PC-9 (cell line): ENCODE measurements at regions not wholly inside any gene's neighbourhood (a gene's known extent, or its start where the extent isn't known, plus 50 kb on each side); places are given as distances from the start of the nearest gene placed in this dataset.

Experiments
- BruUV-seq: library from RNA; stranded (reverse); fragments of 400-500 nt; replicated peaks from 2 replicates; lab custom pipeline; 2021; lab: Mats Ljungman, UMichigan
- CTCF ChIA-PET: fragments of 300-600 bp; sonication (Branson Sonifier 250); formaldehyde crosslinking; loops from one replicate; lab custom pipeline; 2022; ENCODE audit warnings: antibody characterized with exemption; lab: Charles Lee
- POLR2A ChIA-PET: fragments of 300-600 bp; sonication (Branson Sonifier 250); formaldehyde crosslinking; loops from one replicate; lab custom pipeline; 2022; ENCODE audit warnings: antibody characterized with exemption; ENCODE audit not compliant: unreplicated experiment; lab: Charles Lee
- DNase-seq, 2 experiments: peaks; one replicate each; pipeline versions ENCODE4 v3.0.0 to v3.0.0-alpha.2; 2015 to 2022; ENCODE audit warnings: mixed read lengths in 1 of 2
- H2AFZ ChIP-seq: fragments of 200-600 bp; sonication (generic); 2 replicates; pipeline ENCODE4 v1.8.1; 2017; ENCODE audit warnings: antibody characterized with exemption
- H3F3A ChIP-seq: fragments of 200-600 bp; sonication (generic); 2 replicates; pipeline ENCODE4 v1.8.1; 2017; ENCODE audit warnings: antibody characterized with exemption, mild to moderate bottlenecking, low read depth; ENCODE audit not compliant: insufficient read depth
- H3K27ac ChIP-seq: fragments of 200-600 bp; sonication (generic); 2 replicates; pipeline ENCODE4 v1.6.1; 2016; ENCODE audit warnings: mixed run types
- H3K27me3 ChIP-seq: fragments of 200-600 bp; sonication (generic); 2 replicates; pipeline ENCODE4 v1.6.1; 2016; ENCODE audit warnings: low read depth, mixed run types; ENCODE audit not compliant: insufficient read depth
- H3K36me3 ChIP-seq: fragments of 200-600 bp; sonication (generic); 2 replicates; pipeline ENCODE4 v1.6.1; 2016; ENCODE audit warnings: low read depth, mixed run types
- H3K4me1 ChIP-seq: fragments of 200-600 bp; sonication (generic); replicated peaks from 2 replicates; pipeline ENCODE4 v1.6.1; 2016; ENCODE audit warnings: mixed run types; ENCODE audit not compliant: insufficient read depth
- H3K4me2 ChIP-seq: fragments of 200-600 bp; sonication (generic); 2 replicates; pipeline ENCODE4 v1.6.1; 2017; ENCODE audit warnings: mixed run types
- H3K4me3 ChIP-seq: fragments of 200-600 bp; sonication (generic); 2 replicates; pipeline ENCODE4 v1.6.1; 2016; ENCODE audit warnings: mixed run types
- H3K79me2 ChIP-seq: fragments of 200-600 bp; sonication (generic); 2 replicates; pipeline ENCODE4 v1.6.1; 2017; ENCODE audit warnings: low read depth, mixed run types
- H3K9me2 ChIP-seq: fragments of 200-600 bp; sonication (generic); 2 replicates; pipeline ENCODE4 v1.8.1; 2017; ENCODE audit warnings: mild to moderate bottlenecking; ENCODE audit not compliant: insufficient read depth
- H3K9me3 ChIP-seq: fragments of 200-600 bp; sonication (generic); 2 replicates; pipeline ENCODE4 v1.8.1; 2016; ENCODE audit warnings: low read depth; ENCODE audit not compliant: insufficient read depth
- H4K20me1 ChIP-seq: fragments of 200-600 bp; sonication (generic); 2 replicates; pipeline ENCODE4 v1.8.1; 2017; ENCODE audit not compliant: insufficient read depth
- CTCF ChIP-seq: fragments of 200-600 bp; sonication (generic); conservative IDR thresholded peaks from 2 replicates; pipeline ENCODE4 v1.6.1; 2017; ENCODE audit warnings: mixed run types, antibody characterized with exemption, mild to moderate bottlenecking, moderate library complexity
- EZH2 ChIP-seq: fragments of 200-600 bp; sonication (generic); IDR thresholded peaks from 2 replicates; pipeline ENCODE4 v1.8.0; 2017; ENCODE audit warnings: antibody characterized with exemption, low read depth
- intact Hi-C: fragments of 100-400 bp; cut with micrococcal nuclease; formaldehyde crosslinking; loops from one replicate; pipeline ENCODE4 v1.10.0; 2022; ENCODE audit not compliant: unreplicated experiment

- H3K36me3 ChIP-seq, result no peaks in the 10 kb centered on the region
- no peaks in the 10 kb centered on the region for H3K79me2 ChIP-seq
- H3K4me3 ChIP-seq, result no peak overlapping the region
- H3K4me2 ChIP-seq, result no peak overlapping the region
- intact Hi-C loops, result no loop called here
- ChIA-PET CTCF (no interaction called here), POLR2A (no interaction called here)
- H4K20me1 ChIP-seq, result no peaks in the 10 kb centered on the region
- no peaks in the 10 kb centered on the region for H3K9me3 ChIP-seq
- TF ChIP-seq CTCF (no peak), EZH2 (no peak)
- no peaks in the 10 kb centered on the region for H3K27me3 ChIP-seq
- H3K27ac ChIP-seq, result no peak overlapping the region
- no peaks in the 10 kb centered on the region for H3K4me1 ChIP-seq
- H3F3A ChIP-seq, result no peaks in the 10 kb centered on the region
- DNase-seq, result no peak
- BruUV-seq, result no TSS peak
- H3K9me2 ChIP-seq, result no peaks in the 10 kb centered on the region
- no peak overlapping the region for H2AFZ ChIP-seq
These were observed 472.5 kb downstream of the PCDH10 start for GRCh38 chr4:133621628-133622027.

- no peak overlapping the region for H3K27ac ChIP-seq
- H3K9me2 ChIP-seq, result no peaks in the 10 kb centered on the region
- H3F3A ChIP-seq, result no peaks in the 10 kb centered on the region
- no peak for DNase-seq
- H3K36me3 ChIP-seq, result no peaks in the 10 kb centered on the region
- intact Hi-C loops, result no loop called here
- TF ChIP-seq EZH2 (no peak), CTCF (no peak)
- H3K79me2 ChIP-seq, result no peaks in the 10 kb centered on the region
- BruUV-seq, result no TSS peak
- H3K27me3 ChIP-seq, result no peaks in the 10 kb centered on the region
- H3K4me2 ChIP-seq, result no peak overlapping the region
- ChIA-PET POLR2A (no interaction called here), CTCF (no interaction called here)
- H3K4me1 ChIP-seq, result no peaks in the 10 kb centered on the region
- no peaks in the 10 kb centered on the region for H4K20me1 ChIP-seq
- no peaks in the 10 kb centered on the region for H3K9me3 ChIP-seq
- H2AFZ ChIP-seq, result no peak overlapping the region
- H3K4me3 ChIP-seq, result no peak overlapping the region
These were observed 471.5 kb downstream of the PCDH10 start for GRCh38 chr4:133620555-133620954.

GRCh38 chr4:133618963-133619362 lies 469.9 kb downstream of the PCDH10 start:
- Histone ChIP-seq H3F3A (no peaks in the 10 kb centered on the region), H3K4me2 (no peak overlapping the region), H3K36me3 (no peaks in the 10 kb centered on the region), H4K20me1 (no peaks in the 10 kb centered on the region), H3K9me3 (no peaks in the 10 kb centered on the region), H3K4me3 (no peak overlapping the region), H2AFZ (no peak overlapping the region), H3K9me2 (no peaks in the 10 kb centered on the region), H3K27ac (no peak overlapping the region), H3K79me2 (no peaks in the 10 kb centered on the region), H3K4me1 (no peaks in the 10 kb centered on the region), H3K27me3 (no peaks in the 10 kb centered on the region)
- BruUV-seq, result no TSS peak
- no peak for DNase-seq
- intact Hi-C loops, result no loop called here
- POLR2A ChIA-PET, result no interaction called here
- CTCF ChIA-PET, result no interaction called here
- TF ChIP-seq EZH2 (no peak), CTCF (no peak)
